Neural progenitor cell (in vitro differentiated cells): ENCODE measurements at regions not wholly inside any gene's neighbourhood (a gene's known extent, or its start where the extent isn't known, plus 50 kb on each side); places are given as distances from the start of the nearest gene placed in this dataset.

ENCODE experiments used
- CTCF ChIP-seq: fragments of 200-600 bp; sonication (generic); IDR thresholded peaks from 2 replicates; pipeline ENCODE4 v1.5.1; 2017; ENCODE audit warnings: antibody characterized with exemption, mild to moderate bottlenecking
- EZH2 ChIP-seq: fragments of 200-600 bp; sonication (generic); IDR thresholded peaks from 2 replicates; pipeline ENCODE4 v1.6.1; 2017; ENCODE audit warnings: antibody characterized with exemption, mild to moderate bottlenecking, moderate library complexity

GRCh38 chr6:85285934-85286333 is 163.9 kb upstream of the NT5E start:
- TF ChIP-seq CTCF (no peak), EZH2 (no peak)
